Activated gamma-delta T cell treated with Interleukin-2 at 50 U/mL for 16 hours (primary cell): ENCODE measurements at regions not wholly inside any gene's neighbourhood (a gene's known extent, or its start where the extent isn't known, plus 50 kb on each side); places are given as distances from the start of the nearest gene placed in this dataset.

Experiments
- DNase-seq: peaks from one replicate; pipeline ENCODE4 v3.0.0-alpha.2; 2020

DNA sequence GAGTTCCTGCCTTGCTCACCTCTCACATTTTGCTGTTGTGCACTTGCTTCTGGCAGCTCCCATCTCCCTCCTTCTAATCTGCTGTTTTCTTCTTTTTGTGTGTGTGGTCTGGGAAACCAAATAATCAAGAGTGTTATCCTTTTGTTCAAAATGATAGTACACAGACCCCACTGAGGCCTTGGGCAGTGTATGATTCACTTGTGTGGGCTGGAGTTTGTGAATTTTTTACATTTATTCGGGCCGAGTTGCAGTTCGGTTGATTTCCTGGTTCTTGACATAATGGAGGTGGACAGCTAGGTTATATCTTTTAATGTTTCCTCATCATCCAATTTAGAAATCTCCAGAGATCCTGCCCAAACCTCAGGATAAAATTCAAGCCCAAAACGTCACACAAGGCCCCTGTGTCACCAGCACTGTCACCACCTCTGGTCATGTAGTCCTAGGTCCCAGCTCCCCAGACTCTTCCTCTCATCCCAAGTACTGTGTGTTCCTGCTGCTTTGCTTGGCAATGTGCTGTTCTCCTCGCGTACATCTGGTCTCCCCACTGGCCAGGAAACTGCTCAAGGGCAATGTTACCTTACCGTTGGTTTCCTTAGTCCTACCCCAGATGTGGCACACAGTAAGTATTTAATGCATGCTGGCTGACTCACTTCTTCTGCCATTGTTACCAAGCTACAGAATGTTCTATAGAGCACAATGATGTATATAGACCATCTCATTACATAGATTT lies 55.7 kb upstream of the PHACTR2 start:
- no peak for DNase-seq

DNA sequence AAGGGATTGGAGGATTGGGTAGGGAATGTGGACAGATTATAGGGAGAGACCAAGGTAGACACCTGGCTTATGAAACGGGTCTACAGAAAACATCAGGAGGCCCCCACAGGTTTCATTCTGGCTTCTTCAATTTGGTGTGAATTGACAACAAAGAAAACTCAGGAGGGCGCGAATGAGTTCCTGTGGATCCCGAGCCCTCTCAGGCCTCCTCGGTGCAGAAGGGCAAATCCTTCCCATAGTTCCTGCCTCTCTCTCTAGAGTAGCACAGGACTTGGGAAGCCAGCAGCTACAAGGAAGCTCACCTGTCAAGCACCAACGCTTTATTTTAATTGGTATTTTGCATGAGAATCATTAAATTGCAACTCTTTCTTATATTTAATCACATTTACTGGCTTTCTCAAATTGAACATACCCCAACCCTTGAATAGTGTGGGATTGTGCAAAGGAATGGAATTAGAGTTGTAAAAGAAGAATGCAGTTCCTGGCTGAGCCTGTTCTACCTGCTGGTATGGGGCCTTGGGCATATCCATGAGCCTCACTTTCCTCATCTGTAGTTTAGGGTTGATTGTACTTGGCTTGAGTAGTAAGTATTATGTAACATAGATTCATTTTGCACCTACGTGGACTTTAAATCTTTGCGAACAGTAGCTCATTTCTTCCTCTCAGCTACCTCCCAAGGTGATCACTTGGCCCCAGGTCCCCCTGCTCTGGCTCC lies 56.4 kb upstream of the PHACTR2 start:
- DNase-seq, result no peak

DNA sequence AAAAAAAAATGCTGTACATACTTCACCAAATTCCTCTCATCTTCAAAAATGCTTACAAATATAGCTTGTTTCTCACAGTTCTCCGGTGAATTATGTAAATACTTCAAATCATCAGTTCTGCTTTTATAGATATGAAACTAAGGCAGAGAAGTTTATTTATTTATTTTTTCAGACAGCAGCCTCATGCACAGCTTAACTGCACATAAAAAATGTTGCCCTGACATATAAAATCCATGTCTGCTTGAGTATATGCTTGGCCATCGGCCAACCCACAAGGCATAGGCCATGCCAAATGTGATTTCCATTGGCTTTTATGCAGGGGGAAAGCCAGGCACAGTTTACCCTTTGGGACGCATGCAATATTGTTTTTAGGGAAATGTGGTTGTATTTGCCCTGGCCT lies 57.3 kb upstream of the PHACTR2 start:
- no peak for DNase-seq

DNA sequence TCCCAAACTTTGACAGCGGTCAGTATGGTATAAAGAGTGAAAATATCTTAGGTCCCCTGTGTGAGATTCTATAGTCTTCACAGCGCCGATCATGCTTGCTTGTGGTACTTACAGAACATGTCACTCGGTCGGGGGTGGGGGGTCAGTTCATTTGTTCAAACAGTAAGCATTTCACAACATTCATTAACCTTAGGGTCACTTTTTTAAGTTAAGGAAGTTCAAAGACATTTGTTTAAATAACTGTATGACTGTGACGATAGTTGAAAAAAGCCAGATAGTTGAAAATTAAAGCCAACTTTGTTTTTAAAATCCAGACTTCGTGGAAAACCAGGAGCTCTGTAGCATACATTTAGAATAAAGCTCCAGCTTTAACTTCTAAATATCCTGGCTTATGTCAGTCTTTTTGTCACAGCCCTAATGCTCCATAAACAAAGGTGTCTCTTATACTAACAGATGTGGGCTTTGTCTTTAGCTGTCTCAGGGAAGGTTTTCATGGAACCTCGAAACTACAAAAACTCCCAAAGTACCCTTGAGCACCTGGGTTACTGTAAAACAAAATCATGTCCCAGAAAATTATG lies 57.9 kb upstream of the PHACTR2 start:
- DNase-seq, result no peak

DNA sequence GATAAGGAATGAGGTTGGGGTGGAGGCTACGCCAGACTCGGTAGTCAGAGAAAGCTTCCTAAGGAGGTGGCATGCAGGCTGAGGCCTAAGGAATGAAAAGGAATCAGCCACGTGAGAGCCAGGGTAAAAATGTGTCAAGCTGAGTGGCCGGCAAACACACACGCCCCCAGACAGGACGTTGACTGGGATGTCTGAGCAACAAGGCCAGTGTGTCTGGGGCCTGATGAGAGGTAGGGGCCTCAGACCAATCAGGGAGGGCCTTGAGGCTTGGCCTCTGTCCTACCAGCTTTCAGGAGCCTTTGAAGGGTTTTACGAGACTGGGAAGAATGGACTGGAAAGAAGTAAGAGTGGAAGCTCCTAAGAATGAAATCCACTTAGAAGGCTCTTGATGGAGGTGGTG lies 61.0 kb upstream of the PHACTR2 start:
- DNase-seq, result no peak

DNA sequence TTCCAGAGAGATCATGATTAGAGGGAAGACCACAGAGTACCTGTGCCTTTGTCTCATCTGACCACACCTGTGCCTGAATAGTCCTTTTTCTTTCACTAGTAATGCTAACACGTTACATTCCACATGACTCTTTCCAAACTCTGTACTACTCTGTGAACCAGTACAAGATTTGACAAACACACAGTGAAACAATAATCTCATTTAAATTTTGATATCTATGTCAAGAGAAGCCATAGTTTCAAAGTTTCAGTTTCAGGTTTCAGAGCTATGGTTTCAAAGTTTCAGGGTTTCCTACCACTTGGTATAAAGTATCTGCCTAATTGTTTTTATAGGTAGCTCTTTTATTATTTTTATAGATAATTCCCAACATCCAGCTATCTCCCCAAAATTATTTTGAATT lies 62.0 kb upstream of the PHACTR2 start:
- no peak for DNase-seq

DNA sequence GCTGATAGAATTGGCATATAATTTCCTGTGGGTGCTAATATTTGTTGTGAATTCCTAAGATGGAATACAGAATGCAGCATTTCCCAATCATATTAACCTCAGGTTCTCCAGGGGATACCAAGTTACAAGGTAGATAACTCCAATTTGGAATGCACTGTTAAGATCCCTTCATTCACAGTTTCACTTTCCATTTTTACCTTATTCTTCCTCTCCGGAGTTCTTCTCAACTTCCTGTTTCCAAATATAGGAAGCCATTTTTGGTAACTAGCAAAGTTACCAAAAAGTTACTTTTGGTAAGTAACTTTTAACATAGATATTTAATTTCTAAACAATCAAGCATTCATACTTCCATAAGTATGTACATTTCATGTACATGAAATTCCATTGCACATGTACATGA lies 63.5 kb upstream of the PHACTR2 start:
- no peak for DNase-seq

DNA sequence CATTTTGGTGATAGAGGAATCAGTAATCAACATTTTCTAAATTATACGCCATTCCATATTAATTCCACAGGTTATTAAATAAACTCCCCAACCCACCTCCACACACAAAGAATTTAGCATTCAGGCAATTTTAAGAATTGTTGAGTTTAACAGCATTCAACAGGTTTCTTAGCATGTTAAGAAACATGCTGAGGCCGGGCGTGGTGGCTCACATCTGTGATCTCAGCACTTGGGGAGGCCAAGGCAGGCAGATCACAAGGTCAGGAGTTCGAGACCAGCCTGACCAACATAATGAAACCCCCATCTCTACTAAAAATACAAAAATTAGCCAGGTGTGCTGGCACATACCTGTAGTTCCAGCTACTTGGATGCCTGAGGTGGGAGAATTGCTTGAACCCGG lies 64.0 kb upstream of the PHACTR2 start:
- DNase-seq, result no peak

DNA sequence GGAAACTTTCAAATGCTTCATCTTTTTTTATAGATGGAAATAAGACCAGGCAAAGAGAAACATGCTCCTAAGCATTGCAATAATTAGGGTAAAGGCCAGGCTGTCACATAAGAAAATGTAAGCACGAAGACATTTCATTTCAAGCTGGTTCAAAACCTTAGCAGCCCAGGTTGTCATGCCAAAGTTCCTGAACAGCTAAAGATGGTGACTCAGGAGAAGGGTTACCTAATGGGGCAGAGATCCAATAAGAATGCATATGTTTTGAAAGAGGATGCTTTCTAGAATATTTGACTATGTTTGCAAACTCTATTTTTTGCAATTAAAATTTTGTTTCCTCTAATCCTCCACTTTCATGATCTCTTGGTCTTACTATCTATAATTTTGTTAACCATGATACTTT lies 65.6 kb upstream of the PHACTR2 start:
- DNase-seq, result no peak

DNA sequence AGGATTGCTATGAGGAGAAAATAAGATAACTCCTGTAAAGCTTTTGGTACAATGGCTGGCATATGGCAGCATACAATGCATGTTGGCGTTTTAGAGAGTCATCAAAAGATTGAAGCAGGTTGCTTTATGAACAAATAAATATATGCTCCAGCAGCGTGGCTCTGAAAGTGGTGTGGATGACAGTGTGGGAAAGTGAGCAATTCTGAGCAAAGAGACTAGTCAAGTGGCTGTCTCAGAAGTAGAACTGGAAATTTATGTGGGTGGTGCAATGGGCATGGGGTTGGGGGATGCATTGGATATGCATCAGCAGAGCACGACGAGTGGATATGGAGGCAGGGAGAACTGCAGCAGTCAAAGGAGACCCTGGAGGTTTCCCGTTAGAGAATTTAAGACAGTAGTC lies 66.2 kb upstream of the PHACTR2 start:
- DNase-seq, result no peak

DNA sequence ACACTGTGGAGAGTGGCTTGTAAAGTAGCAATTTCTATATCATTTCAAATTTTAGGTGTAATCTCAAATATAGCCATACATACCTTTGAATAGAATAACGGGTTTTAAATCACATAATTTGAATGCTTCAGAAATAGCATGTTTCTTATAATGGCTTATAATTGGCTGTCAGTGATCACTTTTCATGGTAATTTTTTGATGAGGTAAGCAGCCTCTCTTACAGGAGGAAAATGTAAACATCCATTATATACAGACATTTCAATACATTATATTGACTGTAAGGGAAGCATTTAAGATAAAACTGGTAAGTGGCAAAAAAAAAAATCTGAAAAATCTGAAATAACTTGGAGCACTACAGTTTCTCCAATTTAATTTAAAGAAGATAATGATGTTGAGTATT lies 67.8 kb upstream of the PHACTR2 start:
- DNase-seq, result no peak

DNA sequence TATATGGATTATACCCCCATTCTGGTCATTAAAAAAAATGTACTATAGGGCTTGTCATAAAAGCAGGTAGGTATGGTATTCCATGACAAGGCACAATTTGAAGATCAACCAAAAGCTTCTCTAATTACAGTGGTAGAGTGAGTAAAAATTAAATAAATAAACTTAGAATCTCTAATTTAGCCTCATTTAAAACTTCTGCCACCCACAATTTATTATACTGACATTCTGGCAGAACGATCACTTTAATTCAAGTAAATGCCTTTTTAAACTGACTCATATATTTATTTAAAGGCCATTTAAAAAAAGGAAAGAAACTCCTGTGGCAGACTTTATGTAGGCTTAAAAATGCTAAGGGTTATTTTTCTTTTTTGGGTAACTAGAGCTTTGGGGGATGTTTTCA lies 68.3 kb upstream of the PHACTR2 start:
- no peak for DNase-seq

DNA sequence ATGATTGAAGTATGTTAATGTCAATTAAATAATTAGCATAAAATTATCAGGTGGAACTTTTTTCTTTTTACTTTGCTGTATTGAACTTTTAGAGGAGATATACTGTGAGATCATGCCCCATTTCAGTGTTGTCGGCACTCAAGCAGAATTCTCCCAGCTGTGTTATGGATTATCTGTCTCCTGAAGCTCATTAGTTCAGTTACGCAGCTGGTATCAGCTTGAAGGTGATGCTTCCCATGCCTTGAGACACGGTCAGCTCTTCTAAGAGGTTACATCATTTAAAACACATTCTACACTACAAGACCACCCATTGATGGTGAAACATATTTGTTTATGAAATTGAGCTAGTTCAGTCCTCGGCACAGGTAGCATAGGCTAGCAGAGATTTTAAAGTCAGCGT lies 68.9 kb upstream of the PHACTR2 start:
- DNase-seq, result no peak

DNA sequence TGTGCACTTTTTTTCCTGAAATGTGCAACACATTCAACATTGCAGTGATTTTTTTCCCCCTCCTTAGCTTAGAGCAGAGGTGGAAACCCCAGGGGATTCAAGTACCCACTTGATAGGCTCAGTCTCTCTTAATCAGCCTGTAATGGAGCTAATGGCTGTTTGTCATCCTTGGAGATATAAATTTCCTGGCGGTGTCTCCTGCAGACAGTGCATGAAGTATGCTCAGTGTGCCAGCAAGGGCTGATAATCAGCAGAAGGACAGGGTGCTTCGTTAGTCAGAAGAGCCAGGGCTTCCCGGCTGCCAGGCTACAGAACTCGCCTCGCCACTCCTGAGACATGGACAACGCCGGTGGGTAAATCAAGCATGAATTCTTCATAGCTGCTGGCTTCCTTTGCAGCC lies 69.8 kb upstream of the PHACTR2 start:
- no peak for DNase-seq

DNA sequence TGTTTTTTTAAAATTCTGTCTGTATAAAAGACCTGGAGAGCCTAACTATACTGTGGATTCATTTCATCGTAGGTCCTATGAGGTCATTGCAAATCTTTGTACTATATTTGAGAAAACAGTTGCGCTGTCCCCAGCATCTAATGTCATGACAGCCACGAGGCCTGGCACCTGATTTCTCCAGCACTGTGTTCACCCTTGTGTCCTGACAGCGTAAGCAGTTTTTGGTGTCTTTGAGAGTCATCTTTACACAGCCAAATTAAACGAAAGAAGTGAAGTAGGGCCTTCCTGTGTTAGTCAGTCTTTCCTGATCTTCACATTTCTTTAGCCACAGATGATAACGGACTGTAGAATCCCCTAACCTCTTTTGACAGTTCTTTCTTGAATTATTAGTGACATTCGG lies 70.6 kb upstream of the PHACTR2 start:
- DNase-seq, result no peak

DNA sequence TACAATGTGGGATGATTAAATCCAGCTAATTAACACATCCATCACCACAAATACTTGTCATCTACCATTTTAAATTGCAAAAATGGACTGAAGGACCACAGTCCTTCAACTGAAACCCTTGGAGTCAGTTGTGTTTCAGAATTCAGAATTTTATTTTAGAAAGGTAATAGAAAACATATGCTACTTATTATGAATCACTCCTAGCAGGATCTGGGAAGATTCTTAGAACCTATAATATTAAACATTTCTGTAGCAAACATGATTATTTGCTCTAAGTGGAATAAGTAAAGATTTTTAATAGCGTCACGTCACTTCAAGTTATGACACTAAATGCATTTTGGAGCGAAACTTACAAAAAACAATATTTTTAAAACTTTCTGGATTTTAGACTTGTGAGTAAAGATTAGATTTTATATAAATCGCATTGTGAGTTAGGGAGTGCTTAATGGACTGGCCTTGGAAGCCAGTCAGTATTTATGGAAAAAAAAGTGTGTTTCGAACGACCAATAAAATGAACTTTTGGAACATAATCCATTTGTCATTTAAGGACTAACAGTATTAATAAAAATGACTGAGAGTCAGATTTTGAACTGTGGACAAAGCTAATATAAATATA lies 71.8 kb upstream of the PHACTR2 start:
- DNase-seq, result no peak

DNA sequence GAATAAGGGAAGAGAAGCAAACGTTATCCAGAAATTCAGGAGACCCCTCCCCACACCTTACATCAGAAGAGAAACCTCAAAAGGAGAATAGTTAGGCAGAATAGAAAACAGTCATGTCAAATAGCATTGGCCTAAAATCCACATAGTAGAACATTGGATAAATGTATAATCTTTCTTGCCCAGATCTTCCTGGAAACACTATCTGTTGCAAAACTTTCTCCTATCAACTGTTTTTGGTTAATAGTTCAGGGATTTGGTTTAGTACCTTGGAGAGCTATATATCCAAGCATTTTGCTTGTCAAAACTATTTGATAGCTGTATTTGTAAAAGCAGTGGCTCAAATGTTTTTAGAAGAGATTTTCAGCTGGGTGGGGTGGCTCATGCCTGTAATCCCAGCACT lies 74.3 kb upstream of the PHACTR2 start:
- no peak for DNase-seq

DNA sequence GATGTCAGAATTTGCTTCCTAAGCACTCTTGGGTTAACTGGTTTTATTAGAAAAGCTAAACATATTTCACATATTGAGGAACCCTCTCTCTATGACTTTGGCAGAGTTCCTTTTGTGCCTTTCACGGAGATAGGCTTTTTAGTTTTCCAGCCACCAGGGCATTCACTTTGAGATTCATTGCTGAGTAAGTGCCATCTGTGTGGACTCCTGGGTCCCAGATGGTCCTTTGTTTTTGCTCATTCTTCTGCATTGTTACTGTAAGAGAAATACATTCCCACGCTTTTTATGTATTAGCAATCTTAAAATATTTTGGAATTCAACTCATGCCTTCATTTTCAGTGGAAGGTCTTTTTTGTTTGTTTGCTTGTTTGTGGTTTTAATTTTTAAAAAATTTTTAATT lies 76.3 kb upstream of the PHACTR2 start:
- no peak for DNase-seq

DNA sequence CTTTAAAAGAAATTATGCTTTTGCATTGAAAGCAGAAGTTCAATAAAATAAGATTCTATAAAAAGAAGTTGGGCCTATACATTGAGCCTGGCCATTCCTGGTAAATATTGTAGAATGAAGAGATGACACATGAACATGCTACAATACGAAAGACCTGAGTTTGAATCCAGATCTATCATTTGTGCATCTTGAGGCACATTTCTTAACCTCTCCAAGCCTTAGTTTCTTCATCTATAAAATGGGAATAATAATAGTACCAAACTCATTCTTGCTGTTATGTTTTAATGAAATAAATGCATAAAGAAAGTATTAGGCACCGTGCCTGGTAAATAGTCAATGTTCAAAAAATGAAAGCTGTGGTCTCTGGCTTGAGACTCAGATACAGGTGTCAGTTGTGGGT lies 76.9 kb upstream of the PHACTR2 start:
- DNase-seq, result no peak

DNA sequence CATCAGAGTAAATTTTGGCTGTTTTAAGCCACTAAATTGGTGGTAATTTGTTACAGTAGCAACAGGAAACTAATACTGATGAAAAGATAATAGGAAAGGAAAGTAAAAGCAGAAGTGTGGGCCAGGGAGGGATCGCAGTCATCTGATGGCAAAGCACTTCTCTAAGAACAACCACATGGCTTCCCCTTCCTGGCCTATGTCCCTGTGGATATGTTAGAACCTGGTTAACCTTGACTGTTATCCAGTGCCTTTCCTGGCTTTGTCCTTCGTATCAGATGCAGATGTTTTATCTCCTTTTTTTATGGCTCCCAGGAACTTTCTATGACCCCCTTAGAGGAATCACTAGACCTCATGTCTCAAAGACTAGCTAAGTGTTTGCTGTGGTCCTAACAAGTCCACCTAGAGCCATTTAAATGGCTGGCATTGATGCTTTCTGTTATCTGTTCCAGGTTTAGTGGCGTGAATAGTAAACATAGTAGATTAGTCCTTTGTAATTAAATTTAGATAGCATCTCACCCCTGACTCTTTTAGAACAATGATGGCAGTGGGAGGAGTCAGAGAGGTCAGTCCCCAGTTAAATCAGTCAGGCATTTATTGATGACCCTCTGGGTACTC lies 79.2 kb upstream of the PHACTR2 start:
- DNase-seq, result no peak

DNA sequence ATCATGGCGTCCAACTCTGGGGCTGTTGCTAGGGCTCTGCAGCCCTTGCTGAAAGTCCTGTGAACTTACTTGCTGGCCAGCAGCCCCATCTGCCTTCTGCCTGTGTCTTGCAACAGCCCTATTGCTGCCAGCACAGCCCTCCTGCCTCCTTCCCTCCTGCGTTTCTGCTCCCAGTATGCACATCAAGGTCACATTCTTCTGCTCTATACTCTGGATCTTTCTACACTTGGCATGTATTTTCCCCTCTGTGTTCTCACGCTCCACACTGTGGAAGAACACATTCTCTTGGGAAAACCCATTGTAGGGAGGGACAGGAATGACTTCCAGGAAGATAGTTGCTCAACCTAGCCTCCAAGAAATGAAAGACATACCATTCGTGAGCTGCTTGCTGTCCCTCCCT lies 80.9 kb upstream of the PHACTR2 start:
- no peak for DNase-seq

DNA sequence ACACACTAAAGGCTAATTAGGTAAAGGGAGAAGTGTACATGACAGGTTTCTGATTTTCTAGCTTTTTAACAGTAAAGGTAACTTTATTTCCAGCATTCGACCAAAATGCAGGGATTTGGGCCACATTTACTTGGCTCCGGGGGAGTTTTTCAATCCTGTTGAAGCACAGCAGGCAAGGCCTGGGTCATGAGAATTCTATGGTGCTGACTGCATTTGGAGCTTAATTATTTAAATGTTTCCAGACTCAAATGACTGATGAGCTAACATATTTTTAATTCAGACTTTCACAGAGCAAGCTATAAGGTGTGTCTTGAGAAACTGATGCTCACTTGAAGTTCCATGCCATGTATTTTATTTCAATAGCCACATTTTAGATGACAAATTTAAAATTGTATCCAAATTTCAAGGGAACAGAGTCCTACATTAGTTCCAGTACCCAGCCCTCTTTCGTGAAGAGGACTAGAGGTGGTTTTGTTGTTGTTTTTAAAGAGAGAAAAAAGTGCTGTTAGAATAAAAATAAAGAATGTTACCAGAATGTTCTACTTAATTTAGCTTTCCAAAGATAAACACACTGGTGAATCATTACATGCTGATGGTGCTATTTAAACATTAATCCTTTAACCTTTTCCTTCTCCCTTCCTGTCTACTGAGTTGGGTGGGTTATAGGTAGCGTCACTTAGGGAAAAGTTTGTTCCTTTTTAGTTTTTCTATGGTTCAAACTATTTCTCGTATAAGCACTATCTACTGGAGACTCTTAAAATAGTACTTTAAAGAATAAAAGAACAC lies 82.3 kb upstream of the PHACTR2 start:
- no peak for DNase-seq

DNA sequence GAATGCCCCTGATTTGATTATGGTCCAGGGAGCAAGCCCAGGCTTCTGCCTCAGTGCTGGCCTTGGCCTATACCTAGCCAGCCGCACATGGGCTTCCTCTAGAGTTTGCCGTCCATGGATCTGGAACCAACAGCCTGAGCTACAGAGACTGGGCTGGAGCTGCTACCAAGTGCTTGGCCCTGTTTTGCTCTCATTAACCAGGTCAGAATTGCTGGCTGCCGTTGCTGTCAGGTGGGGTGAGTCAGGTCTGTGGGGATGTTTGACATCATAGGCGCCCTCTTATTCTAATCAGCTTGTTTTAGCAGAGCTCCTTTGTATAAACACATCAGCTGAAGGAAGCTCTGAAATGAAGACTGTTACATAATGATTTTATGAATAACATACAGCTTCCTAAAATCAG lies 83.1 kb upstream of the PHACTR2 start:
- DNase-seq, result no peak
